ENCODE measurements at regions not wholly inside any gene's neighbourhood (a gene's known extent, or its start where the extent isn't known, plus 50 kb on each side); places are given as distances from the start of the nearest gene placed in this dataset.
A peak's percentile ranks its signal among the peaks of the same experiment; 100 is the strongest.

DNA sequence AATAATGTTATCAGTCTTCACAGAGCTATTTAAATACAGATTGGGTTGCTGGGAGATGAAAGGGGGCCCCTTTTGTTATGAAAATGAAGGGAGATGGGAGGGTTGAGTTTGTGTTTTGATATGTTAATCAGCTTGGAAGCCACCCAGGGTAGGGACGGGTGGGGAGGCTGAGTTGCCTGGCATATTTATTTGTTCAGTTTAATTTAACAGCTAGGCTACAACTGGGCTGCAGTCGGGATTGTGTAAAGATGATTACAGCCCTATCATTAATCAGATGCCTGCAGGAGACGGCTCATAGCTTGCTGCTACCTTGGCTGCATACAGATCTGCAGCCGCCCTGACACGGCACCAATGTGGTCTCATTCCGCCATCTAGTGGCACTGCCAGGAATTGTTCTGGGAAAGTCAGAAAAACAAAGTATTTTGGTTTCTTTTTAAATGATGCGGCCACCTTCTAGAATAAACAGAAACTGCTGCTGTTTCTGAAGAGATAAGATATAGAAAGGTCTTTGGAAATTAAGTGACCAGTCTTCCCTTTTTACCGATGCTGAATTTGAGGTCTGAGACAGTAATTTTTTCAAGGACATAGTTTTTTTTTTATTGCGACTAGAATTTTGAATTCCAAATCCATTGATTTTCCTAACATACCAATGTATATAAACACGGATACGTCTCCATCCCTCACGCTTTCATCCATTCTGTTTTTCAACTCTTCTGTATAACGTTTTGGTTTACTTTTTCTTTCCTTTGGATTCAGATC, 458.0 kb upstream of the ASIC2 start:
- 3% methylated on average over 13 of the region's 13 CpGs for WGBS, 2 donors
- Histone ChIP-seq H3K36me3 (ENCODE audit: low read depth, missing control alignments) (no peaks in the 10 kb centered on the region), H3K4me1 (no peaks in the 10 kb centered on the region), H3K4me3 (no peak overlapping the region), H3K9me3 (no peaks in the 10 kb centered on the region), H3K27me3 (no peaks in the 10 kb centered on the region), H3K27ac (no peak overlapping the region)
- intact Hi-C loops (cut with DNase I; ENCODE audit: low total_unique reads) = no loop called here
- peak; percentile 84 for DNase-seq
- no peak for TF ChIP-seq POLR2A (IDR thresholded peaks at IDR 0.05)
- TF ChIP-seq, protein P1, sequence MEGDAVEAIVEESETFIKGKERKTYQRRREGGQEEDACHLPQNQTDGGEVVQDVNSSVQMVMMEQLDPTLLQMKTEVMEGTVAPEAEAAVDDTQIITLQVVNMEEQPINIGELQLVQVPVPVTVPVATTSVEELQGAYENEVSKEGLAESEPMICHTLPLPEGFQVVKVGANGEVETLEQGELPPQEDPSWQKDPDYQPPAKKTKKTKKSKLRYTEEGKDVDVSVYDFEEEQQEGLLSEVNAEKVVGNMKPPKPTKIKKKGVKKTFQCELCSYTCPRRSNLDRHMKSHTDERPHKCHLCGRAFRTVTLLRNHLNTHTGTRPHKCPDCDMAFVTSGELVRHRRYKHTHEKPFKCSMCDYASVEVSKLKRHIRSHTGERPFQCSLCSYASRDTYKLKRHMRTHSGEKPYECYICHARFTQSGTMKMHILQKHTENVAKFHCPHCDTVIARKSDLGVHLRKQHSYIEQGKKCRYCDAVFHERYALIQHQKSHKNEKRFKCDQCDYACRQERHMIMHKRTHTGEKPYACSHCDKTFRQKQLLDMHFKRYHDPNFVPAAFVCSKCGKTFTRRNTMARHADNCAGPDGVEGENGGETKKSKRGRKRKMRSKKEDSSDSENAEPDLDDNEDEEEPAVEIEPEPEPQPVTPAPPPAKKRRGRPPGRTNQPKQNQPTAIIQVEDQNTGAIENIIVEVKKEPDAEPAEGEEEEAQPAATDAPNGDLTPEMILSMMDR (IDR thresholded peaks at IDR 0.05) = peak; percentile 68 to 97 (median 91)

DNA sequence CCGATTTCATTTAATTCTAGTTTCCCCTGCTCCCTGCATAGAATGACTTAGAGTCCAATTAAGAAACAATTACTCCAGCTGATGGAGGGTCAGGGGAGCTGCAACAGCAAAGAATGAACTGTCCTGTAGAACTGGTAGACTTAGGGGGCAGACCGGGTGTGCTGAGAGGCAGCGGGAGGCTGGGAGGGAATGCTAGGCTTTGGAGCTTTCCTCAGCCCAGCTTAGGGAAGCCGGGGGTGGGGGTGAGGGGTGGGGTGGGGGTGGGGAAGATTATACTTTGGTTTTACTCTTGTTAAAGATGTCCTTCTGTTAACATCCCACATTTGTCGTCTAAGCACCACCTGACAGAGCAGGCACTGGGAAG, 458.6 kb upstream of the ASIC2 start:
- no peak overlapping the region for H3K4me3 ChIP-seq
- no peaks in the 10 kb centered on the region for H3K4me1 ChIP-seq
- no peak for TF ChIP-seq POLR2A (IDR thresholded peaks at IDR 0.05)
- TF ChIP-seq, protein P1 (IDR thresholded peaks at IDR 0.05) = no peak
- H3K27ac ChIP-seq = no peak overlapping the region
- H3K27me3 ChIP-seq = no peaks in the 10 kb centered on the region
- no peak for DNase-seq
- no peaks in the 10 kb centered on the region for H3K9me3 ChIP-seq
- WGBS, 2 donors = 8 to 12% methylated on average over 2 to 5 of the region's 5 CpGs
- H3K36me3 ChIP-seq (ENCODE audit: low read depth, missing control alignments) = no peaks in the 10 kb centered on the region
- intact Hi-C loops (cut with DNase I; ENCODE audit: low total_unique reads) = no loop called here

DNA sequence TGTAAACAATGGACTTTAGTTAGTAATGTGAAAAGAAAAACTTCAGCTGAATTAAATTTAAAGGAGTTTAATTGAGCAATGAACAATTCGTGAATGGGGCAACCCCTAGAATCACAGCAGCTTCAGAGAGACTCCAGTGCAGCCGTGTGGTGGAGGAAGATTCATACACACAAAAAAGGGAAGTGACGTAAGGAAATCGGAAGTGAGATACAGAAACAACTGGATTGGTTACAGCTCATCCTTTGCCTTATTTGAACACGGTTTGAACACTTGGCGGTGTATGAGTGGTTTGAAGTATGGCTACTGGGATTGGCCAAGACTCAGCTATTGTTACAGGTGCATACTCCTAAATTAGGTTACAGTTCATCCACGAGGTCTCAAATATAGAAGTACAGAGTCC, 460.4 kb upstream of the ASIC2 start:
- intact Hi-C loops (cut with DNase I; ENCODE audit: low total_unique reads) = no loop called here
- no peak for DNase-seq
- no peak for TF ChIP-seq POLR2A (IDR thresholded peaks at IDR 0.05)
- TF ChIP-seq, protein P1 (IDR thresholded peaks at IDR 0.05) = no peak
- no peaks in the 10 kb centered on the region for H3K4me1 ChIP-seq
- H3K36me3 ChIP-seq (ENCODE audit: low read depth, missing control alignments) = no peaks in the 10 kb centered on the region
- no peaks in the 10 kb centered on the region for H3K9me3 ChIP-seq
- no peak overlapping the region for H3K27ac ChIP-seq
- no peaks in the 10 kb centered on the region for H3K27me3 ChIP-seq
- H3K4me3 ChIP-seq = no peak overlapping the region
- 65% methylated on average over 7 of the region's 7 CpGs for WGBS, 2 donors

DNA sequence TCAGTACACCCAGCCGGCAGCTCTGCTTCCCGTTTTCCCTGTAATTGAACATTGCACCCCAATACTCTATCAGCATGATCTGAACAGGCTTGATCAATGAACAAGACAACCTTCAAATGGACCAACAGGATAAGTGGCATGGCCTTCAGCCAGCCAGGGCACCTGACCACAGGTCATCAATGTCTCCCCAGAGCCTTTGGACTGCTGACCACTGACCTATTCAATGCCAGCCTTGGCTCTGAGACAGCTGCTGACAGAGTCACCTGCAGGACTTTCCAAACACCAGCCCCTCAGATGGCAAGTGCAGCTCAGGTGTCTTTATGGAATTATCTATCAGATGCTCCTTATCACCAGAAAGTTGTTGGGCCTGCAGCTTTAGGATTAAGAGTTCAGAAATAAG, 462.9 kb upstream of the ASIC2 start:
- Histone ChIP-seq H3K9me3 (no peaks in the 10 kb centered on the region), H3K27me3 (no peaks in the 10 kb centered on the region), H3K4me3 (no peak overlapping the region), H3K4me1 (no peaks in the 10 kb centered on the region), H3K27ac (no peak overlapping the region), H3K36me3 (ENCODE audit: low read depth, missing control alignments) (no peaks in the 10 kb centered on the region)
- DNase-seq = no peak
- intact Hi-C loops (cut with DNase I; ENCODE audit: low total_unique reads) = no loop called here
- WGBS, 2 donors = 94 to 100% methylated on average over 2 of the region's 2 CpGs
- no peak for TF ChIP-seq POLR2A (IDR thresholded peaks at IDR 0.05)
- TF ChIP-seq, protein P1 (IDR thresholded peaks at IDR 0.05) = no peak

DNA sequence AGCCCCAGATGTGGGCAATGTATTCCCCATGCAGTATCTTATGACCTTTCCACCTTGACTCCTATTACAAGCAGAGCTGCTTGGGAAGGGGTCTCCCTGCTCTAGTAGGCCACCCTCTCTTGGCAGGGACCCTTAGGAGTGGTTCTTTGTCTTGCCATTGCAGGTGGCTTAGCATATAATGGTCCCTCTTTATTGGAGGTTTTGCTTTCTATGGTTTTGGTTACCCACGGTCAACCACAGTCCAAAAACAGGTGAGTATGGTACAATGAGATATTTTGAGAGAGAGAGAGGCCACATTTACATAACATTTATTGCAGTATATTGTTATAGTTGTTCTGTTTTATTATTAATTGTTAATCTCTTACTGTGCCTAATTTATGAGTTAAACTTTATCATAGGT, 472.8 kb upstream of the ASIC2 start:
- TF ChIP-seq, protein P1 (IDR thresholded peaks at IDR 0.05) = no peak
- no peak for TF ChIP-seq POLR2A (IDR thresholded peaks at IDR 0.05)

More for the DNA sequence above, 472.8 kb upstream of the ASIC2 start:
- Histone ChIP-seq H3K9me3 (no peaks in the 10 kb centered on the region), H3K4me1 (no peaks in the 10 kb centered on the region), H3K4me3 (no peak overlapping the region), H3K27ac (no peak overlapping the region), H3K36me3 (ENCODE audit: low read depth, missing control alignments) (no peaks in the 10 kb centered on the region), H3K27me3 (no peaks in the 10 kb centered on the region)
- 91 to 98% methylated on average over 1 of the region's 1 CpG for WGBS, 2 donors
- intact Hi-C loops (cut with DNase I; ENCODE audit: low total_unique reads) = no loop called here
- no peak for DNase-seq

All from testis (tissue), 2 donors.